GM20000 (cell line): ENCODE measurements at regions not wholly inside any gene's neighbourhood (a gene's known extent, or its start where the extent isn't known, plus 50 kb on each side); places are given as distances from the start of the nearest gene placed in this dataset.

Experiments used
- DNase-seq: peaks from one replicate; pipeline ENCODE4 v3.0.0; 2012; ENCODE audit warnings: low spot score
- TF ChIP-seq, protein P1 (sequence below): IDR thresholded peaks from 2 replicates; pipeline ENCODE4 v1.5.1; 2012; ENCODE audit warnings: mild to moderate bottlenecking, control low read depth; ENCODE audit errors: extremely low read depth, missing control alignments

DNA sequence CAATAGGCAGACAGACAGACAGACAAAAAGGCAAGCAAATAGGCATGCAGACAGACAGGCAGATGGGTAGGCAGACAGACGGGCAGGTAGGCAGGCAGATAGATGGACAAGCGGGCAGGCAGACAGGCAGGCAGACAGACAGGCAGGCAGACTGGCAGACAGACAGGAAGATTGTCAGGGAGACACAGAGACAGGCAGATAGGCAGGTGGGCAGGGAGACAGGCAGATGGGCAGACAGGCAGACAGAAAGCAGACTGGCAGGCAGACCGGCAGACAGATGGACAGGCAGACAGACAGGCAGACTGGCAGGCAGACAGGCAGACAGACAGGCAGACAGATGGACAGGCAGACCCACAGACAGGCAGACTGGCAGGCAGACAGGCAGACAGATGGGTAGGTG, 70.3 kb upstream of the MYL10 start:
- no peak for DNase-seq

GRCh38 chr7:101699881-101700823, 71.1 kb upstream of the MYL10 start:
- TF ChIP-seq, protein P1, sequence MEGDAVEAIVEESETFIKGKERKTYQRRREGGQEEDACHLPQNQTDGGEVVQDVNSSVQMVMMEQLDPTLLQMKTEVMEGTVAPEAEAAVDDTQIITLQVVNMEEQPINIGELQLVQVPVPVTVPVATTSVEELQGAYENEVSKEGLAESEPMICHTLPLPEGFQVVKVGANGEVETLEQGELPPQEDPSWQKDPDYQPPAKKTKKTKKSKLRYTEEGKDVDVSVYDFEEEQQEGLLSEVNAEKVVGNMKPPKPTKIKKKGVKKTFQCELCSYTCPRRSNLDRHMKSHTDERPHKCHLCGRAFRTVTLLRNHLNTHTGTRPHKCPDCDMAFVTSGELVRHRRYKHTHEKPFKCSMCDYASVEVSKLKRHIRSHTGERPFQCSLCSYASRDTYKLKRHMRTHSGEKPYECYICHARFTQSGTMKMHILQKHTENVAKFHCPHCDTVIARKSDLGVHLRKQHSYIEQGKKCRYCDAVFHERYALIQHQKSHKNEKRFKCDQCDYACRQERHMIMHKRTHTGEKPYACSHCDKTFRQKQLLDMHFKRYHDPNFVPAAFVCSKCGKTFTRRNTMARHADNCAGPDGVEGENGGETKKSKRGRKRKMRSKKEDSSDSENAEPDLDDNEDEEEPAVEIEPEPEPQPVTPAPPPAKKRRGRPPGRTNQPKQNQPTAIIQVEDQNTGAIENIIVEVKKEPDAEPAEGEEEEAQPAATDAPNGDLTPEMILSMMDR: no peak
- DNase-seq: no peak

More for the DNA sequence above, 70.3 kb upstream of the MYL10 start:
- TF ChIP-seq, protein P1: no peak

DNA sequence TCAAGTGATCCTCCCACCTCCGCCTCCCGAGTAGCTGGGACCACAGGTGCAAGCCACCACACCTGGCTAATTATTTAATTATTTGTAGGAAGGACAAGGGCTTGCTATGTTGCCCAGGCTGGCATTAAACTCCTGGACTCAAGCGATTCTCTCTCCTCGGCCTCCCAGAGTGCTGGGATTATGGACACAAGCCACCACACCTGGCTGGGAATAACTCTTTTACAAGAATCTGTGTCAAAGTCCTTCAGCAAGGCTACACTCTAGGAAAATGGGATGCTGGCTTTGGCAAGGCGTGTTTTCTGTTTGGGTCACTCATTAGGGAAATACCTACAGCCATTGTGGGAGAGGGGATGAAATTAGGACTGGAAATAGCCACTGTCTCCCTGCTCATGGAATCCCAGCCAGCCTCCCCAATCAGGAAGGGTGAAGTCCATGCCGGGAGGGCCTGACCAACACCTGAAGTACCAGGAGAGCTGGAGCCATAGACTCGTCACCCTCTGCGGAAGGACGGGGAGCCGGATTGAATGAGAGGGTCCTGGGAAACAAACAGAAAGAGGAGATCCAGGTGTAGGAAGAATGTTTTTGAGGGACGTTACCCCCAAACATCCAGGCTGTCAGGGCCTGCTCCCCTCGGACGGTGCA, 72.2 kb upstream of the MYL10 start:
- TF ChIP-seq, protein P1: no peak
- no peak for DNase-seq

DNA sequence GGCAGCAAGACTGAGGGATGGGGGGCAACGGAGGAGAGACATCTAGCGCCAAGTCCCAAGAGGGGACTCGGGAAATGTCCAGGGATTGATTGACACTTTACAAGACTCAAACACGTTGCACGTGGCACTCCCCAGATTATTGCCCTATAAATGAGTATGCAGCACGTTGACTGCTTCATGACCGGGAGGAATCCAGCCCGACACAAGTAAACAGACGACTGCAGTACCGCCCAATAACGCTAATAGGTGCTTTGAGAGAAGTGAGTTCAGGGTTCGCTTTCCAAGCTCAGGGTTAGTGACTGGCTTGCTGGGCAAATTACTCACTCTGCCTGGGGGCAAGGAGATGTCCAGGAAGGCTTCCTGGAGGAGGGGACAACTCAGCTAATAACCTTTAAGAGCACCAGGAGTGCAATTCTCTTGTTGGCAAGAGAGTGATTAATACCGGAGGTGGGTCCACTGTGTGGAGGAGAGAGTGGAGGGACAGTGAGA, 73.3 kb upstream of the MYL10 start:
- TF ChIP-seq, protein P1: no peak
- no peak for DNase-seq

DNA sequence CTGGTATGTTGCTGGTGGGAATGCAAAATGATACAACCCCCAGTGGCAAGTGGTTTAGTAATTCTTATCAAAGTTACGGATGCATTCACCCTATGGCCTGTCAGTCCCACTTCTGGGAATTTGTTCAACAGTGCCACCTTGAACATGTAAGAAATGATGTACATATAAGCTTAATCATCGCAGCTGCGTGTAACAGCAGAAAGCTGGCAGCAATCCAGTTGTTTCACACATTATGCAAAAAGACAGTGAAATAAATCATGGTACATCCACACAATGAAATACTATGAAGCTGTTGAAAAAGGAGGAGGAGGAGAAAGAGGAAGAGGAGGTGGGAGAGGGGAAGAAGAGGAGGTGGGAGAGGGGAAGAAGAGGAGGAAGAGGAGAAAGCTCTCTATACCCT, 76.2 kb upstream of the MYL10 start:
- TF ChIP-seq, protein P1: no peak
- no peak for DNase-seq

DNA sequence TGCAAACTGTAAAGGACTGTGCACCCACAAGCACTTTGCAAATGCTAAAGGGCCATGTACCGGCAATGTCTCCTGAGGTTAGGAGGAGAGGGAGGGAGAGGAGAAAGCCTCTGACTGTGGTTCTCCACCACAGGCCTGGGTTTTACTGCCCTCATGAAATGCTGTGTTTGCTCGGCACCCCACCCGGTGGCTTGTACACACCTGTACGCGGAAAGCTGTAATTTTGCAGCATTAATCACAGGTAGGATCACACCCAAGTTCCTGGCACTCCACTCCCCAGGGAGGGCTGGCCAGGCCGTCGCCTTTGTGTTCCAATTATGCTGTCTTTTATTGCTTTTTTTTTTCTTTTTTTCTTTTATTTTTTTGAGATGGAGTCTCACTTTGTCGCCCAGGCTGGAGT, 78.5 kb upstream of the MYL10 start:
- TF ChIP-seq, protein P1: no peak
- DNase-seq: no peak

GRCh38 chr7:101708223-101708622, 79.1 kb upstream of the MYL10 start:
- DNase-seq: no peak
- TF ChIP-seq, protein P1: no peak
